ENCODE measurements at regions not wholly inside any gene's neighbourhood (a gene's known extent, or its start where the extent isn't known, plus 50 kb on each side); places are given as distances from the start of the nearest gene placed in this dataset.

- no peak overlapping the region for H3K4me3 ChIP-seq (ENCODE audit: low read depth, low read length)
- DNase-seq (ENCODE audit: low read depth) = no peak
- TF ChIP-seq CTCF (IDR thresholded peaks at IDR 0.05; ENCODE audit: insufficient read depth, low read length) = no peak
Observed at GRCh38 chr10:3906511-3907111, 121.6 kb upstream of the KLF6 start.

GRCh38 chr10:3904419-3904960, 119.5 kb upstream of the KLF6 start:
- no peak for DNase-seq (ENCODE audit: low read depth)
- no peak overlapping the region for H3K4me3 ChIP-seq (ENCODE audit: low read depth, low read length)
- TF ChIP-seq CTCF (IDR thresholded peaks at IDR 0.05; ENCODE audit: insufficient read depth, low read length) = no peak

GRCh38 chr10:3902809-3903410, 117.9 kb upstream of the KLF6 start:
- H3K4me3 ChIP-seq (ENCODE audit: low read depth, low read length) = no peak overlapping the region
- peak; percentile 46 for DNase-seq (ENCODE audit: low read depth)
- TF ChIP-seq CTCF (IDR thresholded peaks at IDR 0.05; ENCODE audit: insufficient read depth, low read length) = no peak

GRCh38 chr10:3902054-3902808, 117.2 kb upstream of the KLF6 start:
- no peak for DNase-seq (ENCODE audit: low read depth)
- no peak for TF ChIP-seq CTCF (IDR thresholded peaks at IDR 0.05; ENCODE audit: insufficient read depth, low read length)
- no peak overlapping the region for H3K4me3 ChIP-seq (ENCODE audit: low read depth, low read length)

- no peak overlapping the region for H3K4me3 ChIP-seq (ENCODE audit: low read depth, low read length)
- no peak for TF ChIP-seq CTCF (IDR thresholded peaks at IDR 0.05; ENCODE audit: insufficient read depth, low read length)
- DNase-seq (ENCODE audit: low read depth) = no peak
Observed at GRCh38 chr10:3901370-3901769, 116.4 kb upstream of the KLF6 start.

GRCh38 chr10:3900391-3900790, 115.4 kb upstream of the KLF6 start:
- DNase-seq (ENCODE audit: low read depth) = no peak
- H3K4me3 ChIP-seq (ENCODE audit: low read depth, low read length) = no peak overlapping the region
- no peak for TF ChIP-seq CTCF (IDR thresholded peaks at IDR 0.05; ENCODE audit: insufficient read depth, low read length)

Measured in fibroblast of the aortic adventitia (primary cell).